Epithelial cell of proximal tubule (primary cell): ENCODE measurements at regions not wholly inside any gene's neighbourhood (a gene's known extent, or its start where the extent isn't known, plus 50 kb on each side); places are given as distances from the start of the nearest gene placed in this dataset.
"Not testable (repeated sequence)": the region's sequence is repeated elsewhere in the genome, so short reads cannot be mapped to it uniquely, and the experiment has no call there.

Experiments used
- DNase-seq: peaks from one replicate; pipeline ENCODE4 v3.0.0-alpha.2; 2011; ENCODE audit warnings: low read depth
- H3K4me3 ChIP-seq: 2 replicates; pipeline ENCODE4 v1.5.1; 2011; ENCODE audit warnings: low read depth, mild to moderate bottlenecking, low read length
- CTCF ChIP-seq: conservative IDR thresholded peaks from 2 replicates; pipeline ENCODE4 v1.5.1; 2012; ENCODE audit warnings: low read depth, mild to moderate bottlenecking, low read length

GRCh38 chr5:13339093-13339492 is 605.4 kb downstream of the DNAH5 start:
- no peak for DNase-seq
- TF ChIP-seq CTCF: no peak
- H3K4me3 ChIP-seq: no peak overlapping the region

- DNase-seq, H3K4me3 ChIP-seq: not testable (repeated sequence)
These were observed 609.5 kb downstream of the DNAH5 start for GRCh38 chr5:13335026-13335425.

GRCh38 chr5:13331585-13331984 is 612.9 kb downstream of the DNAH5 start:
- TF ChIP-seq CTCF: no peak
- DNase-seq: no peak

GRCh38 chr5:13328316-13328715 is 616.2 kb downstream of the DNAH5 start:
- TF ChIP-seq CTCF: no peak
- DNase-seq: no peak
- H3K4me3 ChIP-seq: no peak overlapping the region

More at GRCh38 chr5:13331585-13331984, 612.9 kb downstream of the DNAH5 start:
- no peak overlapping the region for H3K4me3 ChIP-seq

- no peak overlapping the region for H3K4me3 ChIP-seq
- no peak for DNase-seq
- no peak for TF ChIP-seq CTCF
These were observed 618.7 kb downstream of the DNAH5 start for GRCh38 chr5:13325765-13326164.

GRCh38 chr5:13322769-13323168 is 621.7 kb downstream of the DNAH5 start:
- H3K4me3 ChIP-seq: no peak overlapping the region
- DNase-seq: no peak
- no peak for TF ChIP-seq CTCF

GRCh38 chr5:13317654-13318053 is 626.8 kb downstream of the DNAH5 start:
- H3K4me3 ChIP-seq: no peak overlapping the region
- DNase-seq: no peak
- TF ChIP-seq CTCF: no peak

- no peak for TF ChIP-seq CTCF
- no peak for DNase-seq
- no peak overlapping the region for H3K4me3 ChIP-seq
These were observed 628.3 kb downstream of the DNAH5 start for GRCh38 chr5:13316176-13316575.
